Lung (tissue), 11 donors: ENCODE measurements at regions not wholly inside any gene's neighbourhood (a gene's known extent, or its start where the extent isn't known, plus 50 kb on each side); places are given as distances from the start of the nearest gene placed in this dataset.

Source experiments
- ATAC-seq: fragments of 200-7000 bp; cut with Tn5 transposase; one replicate; pipeline ENCODE4 v1.9.1; 2020; ENCODE audit warnings: moderate number of reproducible peaks; ENCODE audit not compliant: insufficient read depth, low FRiP score
- DNase-seq, 3 donors: peaks; one replicate each; pipeline ENCODE4 v3.0.0-alpha.2; 2013 to 2017
- H3K27ac ChIP-seq, 2 donors: one replicate each; pipeline ENCODE4 v1.5.1; 2013; ENCODE audit warnings: mild to moderate bottlenecking in 2 of 2, moderate library complexity in 2 of 2, control low read depth in 1 of 2, inconsistent platforms in 1 of 2, low read depth in 1 of 2, low read length in 1 of 2
- H3K27me3 ChIP-seq, 3 donors: one replicate each; pipeline ENCODE4 v1.5.1; 2013; ENCODE audit warnings: low read length in 2 of 3; ENCODE audit not compliant: control insufficient read depth in 3 of 3, insufficient read depth in 3 of 3
- H3K36me3 ChIP-seq, 4 donors: one replicate each; pipeline ENCODE4 v1.5.1; 2013; ENCODE audit warnings: low read length in 4 of 4, mild to moderate bottlenecking in 1 of 4, moderate library complexity in 1 of 4; ENCODE audit not compliant: control insufficient read depth in 4 of 4, insufficient read depth in 4 of 4
- H3K4me1 ChIP-seq, 5 donors: one replicate each; pipeline ENCODE4 v1.5.1; 2013; ENCODE audit warnings: low read length in 5 of 5, mild to moderate bottlenecking in 2 of 5, moderate library complexity in 1 of 5; ENCODE audit not compliant: control insufficient read depth in 5 of 5, insufficient read depth in 5 of 5
- H3K4me3 ChIP-seq: one replicate; pipeline ENCODE4 v1.5.1; 2013; ENCODE audit warnings: mild to moderate bottlenecking, control low read depth, moderate library complexity
- H3K9ac ChIP-seq, 2 donors: one replicate each; pipeline ENCODE4 v1.5.1; 2013; ENCODE audit warnings: low read length in 2 of 2, control low read depth in 1 of 2; ENCODE audit not compliant: insufficient read depth in 1 of 2
- H3K9me3 ChIP-seq, 4 donors: one replicate each; pipeline ENCODE4 v1.5.1; 2013; ENCODE audit warnings: low read length in 3 of 4, mild to moderate bottlenecking in 1 of 4, moderate library complexity in 1 of 4; ENCODE audit not compliant: control insufficient read depth in 4 of 4, insufficient read depth in 3 of 4
- CTCF ChIP-seq: IDR thresholded peaks from 2 replicates; pipeline ENCODE4 v1.5.1; 2012; ENCODE audit warnings: mild to moderate bottlenecking; ENCODE audit errors: control extremely low read depth, extremely low read depth
- WGBS, 2 donors: extraction: QIAGEN DNeasy Blood & Tissue Kit; methylation state at CpG; one replicate each; pipeline ENCODE4 v1.1.7; 2013; 5-methylcytosine and 5-hydroxymethylcytosine counted together
- donor health status: control.
- donor health status: control.
- donor health status: Bipolar disorder and iron deficiency.
- donor health status: healthy.
- donor health status: DM: yes; HTN: yes; CAD: no.

- no peak for ATAC-seq
- peaks cover 0 to 4% (median 2%) of the 10 kb centered on the region in 3 donors for H3K27me3 ChIP-seq
- no peaks in the 10 kb centered on the region for H3K4me1 ChIP-seq
- WGBS, 2 donors = 55% methylated on average over 25 of the region's 25 CpGs
- H3K9ac ChIP-seq = no peak overlapping the region
- no peak overlapping the region for H3K27ac ChIP-seq
- peaks cover 0 to 6% (median 0%) of the 10 kb centered on the region in 4 donors for H3K9me3 ChIP-seq
- DNase-seq = no peak
- H3K36me3 ChIP-seq = no peaks in the 10 kb centered on the region
- no peak overlapping the region for H3K4me3 ChIP-seq
- TF ChIP-seq CTCF = no peak
Observed at GRCh38 chr19:29268721-29269393, 55.9 kb upstream of the UQCRFS1 start.

- 58 to 59% methylated on average over 8 to 11 of the region's 12 CpGs for WGBS, 2 donors
Observed at GRCh38 chr19:29269641-29270040, 56.7 kb upstream of the UQCRFS1 start.

GRCh38 chr19:29271341-29271740 is 58.4 kb upstream of the UQCRFS1 start:
- no peak overlapping the region for H3K9ac ChIP-seq
- peaks cover 0 to 4% (median 2%) of the 10 kb centered on the region in 3 donors for H3K27me3 ChIP-seq
- H3K36me3 ChIP-seq = no peaks in the 10 kb centered on the region
- H3K4me3 ChIP-seq = no peak overlapping the region
- H3K4me1 ChIP-seq = no peaks in the 10 kb centered on the region
- DNase-seq = no peak
- no peak overlapping the region for H3K27ac ChIP-seq
- no peak for ATAC-seq
- H3K9me3 ChIP-seq = peaks cover 0 to 6% (median 0%) of the 10 kb centered on the region in 4 donors
- TF ChIP-seq CTCF = no peak
- WGBS, 2 donors = 74 to 88% methylated on average over 3 of the region's 3 CpGs

More at GRCh38 chr19:29269641-29270040, 56.7 kb upstream of the UQCRFS1 start:
- no peak for DNase-seq
- Histone ChIP-seq H3K36me3 (no peaks in the 10 kb centered on the region), H3K9me3 (peaks cover 0 to 6% (median 0%) of the 10 kb centered on the region in 4 donors), H3K4me1 (no peaks in the 10 kb centered on the region), H3K27me3 (peaks cover 0 to 4% (median 2%) of the 10 kb centered on the region in 3 donors), H3K27ac (no peak overlapping the region), H3K4me3 (no peak overlapping the region), H3K9ac (no peak overlapping the region)
- no peak for ATAC-seq
- TF ChIP-seq CTCF = no peak
